ENCODE measurements at regions not wholly inside any gene's neighbourhood (a gene's known extent, or its start where the extent isn't known, plus 50 kb on each side); places are given as distances from the start of the nearest gene placed in this dataset.

- no peak for DNase-seq
- H3K27ac ChIP-seq: no peak overlapping the region
- TF ChIP-seq CTCF (IDR thresholded peaks at IDR 0.05; ENCODE audit: low read depth, low read length): no peak
- H3K36me3 ChIP-seq: no peaks in the 10 kb centered on the region
- H3K27me3 ChIP-seq (ENCODE audit: insufficient read depth, low read depth, severe bottlenecking): no peaks in the 10 kb centered on the region
- H3K4me3 ChIP-seq (ENCODE audit: low read depth, low read length): no peak overlapping the region
- H3K9me3 ChIP-seq (ENCODE audit: severe bottlenecking): no peaks in the 10 kb centered on the region
Observed at GRCh38 chr9:115437418-115437817, 319.5 kb upstream of the TNC start.

- H3K36me3 ChIP-seq: no peaks in the 10 kb centered on the region
- TF ChIP-seq CTCF (IDR thresholded peaks at IDR 0.05; ENCODE audit: low read depth, low read length): no peak
- H3K27me3 ChIP-seq (ENCODE audit: insufficient read depth, low read depth, severe bottlenecking): no peaks in the 10 kb centered on the region
- H3K4me3 ChIP-seq (ENCODE audit: low read depth, low read length): no peak overlapping the region
- H3K27ac ChIP-seq: no peak overlapping the region
- no peak for DNase-seq
- no peaks in the 10 kb centered on the region for H3K9me3 ChIP-seq (ENCODE audit: severe bottlenecking)
Observed at GRCh38 chr9:115439641-115440040, 321.7 kb upstream of the TNC start.

GRCh38 chr9:115442054-115442453, 324.1 kb upstream of the TNC start:
- no peak overlapping the region for H3K27ac ChIP-seq
- no peaks in the 10 kb centered on the region for H3K9me3 ChIP-seq (ENCODE audit: severe bottlenecking)
- TF ChIP-seq CTCF (IDR thresholded peaks at IDR 0.05; ENCODE audit: low read depth, low read length): no peak
- no peaks in the 10 kb centered on the region for H3K36me3 ChIP-seq
- H3K27me3 ChIP-seq (ENCODE audit: insufficient read depth, low read depth, severe bottlenecking): no peaks in the 10 kb centered on the region
- no peak for DNase-seq
- H3K4me3 ChIP-seq (ENCODE audit: low read depth, low read length): no peak overlapping the region

GRCh38 chr9:115443890-115444289, 325.9 kb upstream of the TNC start:
- H3K4me3 ChIP-seq (ENCODE audit: low read depth, low read length): no peak overlapping the region
- no peaks in the 10 kb centered on the region for H3K36me3 ChIP-seq
- no peaks in the 10 kb centered on the region for H3K9me3 ChIP-seq (ENCODE audit: severe bottlenecking)
- no peak for TF ChIP-seq CTCF (IDR thresholded peaks at IDR 0.05; ENCODE audit: low read depth, low read length)
- H3K27ac ChIP-seq: no peak overlapping the region
- no peak for DNase-seq
- no peaks in the 10 kb centered on the region for H3K27me3 ChIP-seq (ENCODE audit: insufficient read depth, low read depth, severe bottlenecking)

- TF ChIP-seq CTCF (IDR thresholded peaks at IDR 0.05; ENCODE audit: low read depth, low read length): no peak
- no peak for DNase-seq
- Histone ChIP-seq H3K27ac (no peak overlapping the region), H3K4me3 (ENCODE audit: low read depth, low read length) (no peak overlapping the region), H3K27me3 (ENCODE audit: insufficient read depth, low read depth, severe bottlenecking) (no peaks in the 10 kb centered on the region), H3K9me3 (ENCODE audit: severe bottlenecking) (no peaks in the 10 kb centered on the region), H3K36me3 (no peaks in the 10 kb centered on the region)
Observed at GRCh38 chr9:115444959-115445358, 327.0 kb upstream of the TNC start.

- Histone ChIP-seq H3K36me3 (no peaks in the 10 kb centered on the region), H3K4me3 (ENCODE audit: low read depth, low read length) (no peak overlapping the region), H3K27me3 (ENCODE audit: insufficient read depth, low read depth, severe bottlenecking) (no peaks in the 10 kb centered on the region), H3K9me3 (ENCODE audit: severe bottlenecking) (no peaks in the 10 kb centered on the region), H3K27ac (no peak overlapping the region)
- no peak for DNase-seq
- no peak for TF ChIP-seq CTCF (IDR thresholded peaks at IDR 0.05; ENCODE audit: low read depth, low read length)
Observed at GRCh38 chr9:115445655-115446054, 327.7 kb upstream of the TNC start.

Measured in WERI-Rb-1 (cell line).